Mesendoderm (in vitro differentiated cells): ENCODE measurements at regions not wholly inside any gene's neighbourhood (a gene's known extent, or its start where the extent isn't known, plus 50 kb on each side); places are given as distances from the start of the nearest gene placed in this dataset.

Experiments used
- DNase-seq: peaks from one replicate; pipeline ENCODE4 v3.0.0; 2013
- H2AK5ac ChIP-seq: 2 replicates; pipeline ENCODE4 v1.6.1; 2013; ENCODE audit warnings: low read length, inconsistent platforms
- H2BK120ac ChIP-seq: 2 replicates; pipeline ENCODE4 v1.6.1; 2013; ENCODE audit warnings: low read depth, mild to moderate bottlenecking, low read length, moderate library complexity, mixed read lengths
- H2BK15ac ChIP-seq: replicated peaks from 2 replicates; pipeline ENCODE4 v1.6.1; 2013; ENCODE audit warnings: low read depth, mild to moderate bottlenecking, moderate library complexity
- H2BK5ac ChIP-seq: 2 replicates; pipeline ENCODE4 v1.6.1; 2013; ENCODE audit warnings: low read length, inconsistent platforms
- H3K18ac ChIP-seq: 2 replicates; pipeline ENCODE4 v1.6.1; 2013; ENCODE audit warnings: mild to moderate bottlenecking, low read length, mixed read lengths
- H3K23ac ChIP-seq: one replicate; pipeline ENCODE4 v1.6.1; 2013; ENCODE audit warnings: low read length
- H3K27ac ChIP-seq: 2 replicates; pipeline ENCODE4 v1.5.1; 2013; ENCODE audit warnings: low read depth, mild to moderate bottlenecking, inconsistent platforms, low read length, moderate library complexity
- H3K27me3 ChIP-seq: 2 replicates; pipeline ENCODE4 v1.6.1; 2013; ENCODE audit warnings: low read length, control low read depth, mild to moderate bottlenecking, inconsistent platforms; ENCODE audit not compliant: insufficient read depth, poor library complexity
- H3K36me3 ChIP-seq: 2 replicates; pipeline ENCODE4 v1.6.1; 2013; ENCODE audit warnings: low read length, inconsistent platforms; ENCODE audit not compliant: control insufficient read depth, insufficient read depth
- H3K4ac ChIP-seq: one replicate; pipeline ENCODE4 v1.6.1; 2013; ENCODE audit warnings: low read depth, mild to moderate bottlenecking, low read length, moderate library complexity
- H3K4me1 ChIP-seq: 2 replicates; pipeline ENCODE4 v1.6.1; 2013; ENCODE audit warnings: low read depth, low read length, inconsistent platforms; ENCODE audit not compliant: control insufficient read depth
- H3K4me2 ChIP-seq: 2 replicates; pipeline ENCODE4 v1.6.1; 2013; ENCODE audit warnings: low read length
- H3K4me3 ChIP-seq: 2 replicates; pipeline ENCODE4 v1.5.1; 2013; ENCODE audit warnings: mild to moderate bottlenecking, low read length
- H3K56ac ChIP-seq: one replicate; pipeline ENCODE4 v1.6.1; 2013; ENCODE audit warnings: low read length
- H3K79me1 ChIP-seq: 2 replicates; pipeline ENCODE4 v1.6.1; 2013; ENCODE audit warnings: low read length, inconsistent platforms
- H3K79me2 ChIP-seq: 2 replicates; pipeline ENCODE4 v1.6.1; 2013; ENCODE audit warnings: mild to moderate bottlenecking, low read length; ENCODE audit not compliant: control insufficient read depth, insufficient read depth
- H3K9ac ChIP-seq: 2 replicates; pipeline ENCODE4 v1.6.1; 2013; ENCODE audit warnings: low read length, inconsistent platforms
- H4K5ac ChIP-seq: one replicate; pipeline ENCODE4 v1.6.1; 2013; ENCODE audit warnings: low read length
- H4K8ac ChIP-seq: one replicate; pipeline ENCODE4 v1.6.1; 2013; ENCODE audit warnings: low read depth, mild to moderate bottlenecking, control low read depth, low read length, moderate library complexity
- WGBS: extraction: QIAGEN DNeasy Blood & Tissue Kit; methylation state at CpG from one replicate; pipeline ENCODE4 v1.1.7; 2013; ENCODE audit warnings: low lambda C conversion rate, missing lambda C conversion rate; ENCODE audit not compliant: insufficient coverage; ENCODE audit errors: extremely low coverage; 5-methylcytosine and 5-hydroxymethylcytosine counted together

GRCh38 chrX:112306027-112306426 lies 223.5 kb upstream of the TRPC5 start:
- no peak overlapping the region for H4K8ac ChIP-seq
- H2BK120ac ChIP-seq = no peak overlapping the region
- no peak overlapping the region for H2BK5ac ChIP-seq
- no peak overlapping the region for H2AK5ac ChIP-seq
- H3K18ac ChIP-seq = no peak overlapping the region
- H3K56ac ChIP-seq = no peak overlapping the region
- H3K79me2 ChIP-seq = no peaks in the 10 kb centered on the region
- no peak overlapping the region for H2BK15ac ChIP-seq
- H3K4me3 ChIP-seq = no peak overlapping the region
- no peak overlapping the region for H3K4ac ChIP-seq
- no peak overlapping the region for H4K5ac ChIP-seq
- DNase-seq = no peak
- no peaks in the 10 kb centered on the region for H3K36me3 ChIP-seq
- H3K27me3 ChIP-seq = no peaks in the 10 kb centered on the region
- H3K23ac ChIP-seq = no peak overlapping the region
- WGBS = no CpG with 5 or more reads among the region's 3 CpGs
- no peaks in the 10 kb centered on the region for H3K79me1 ChIP-seq
- no peak overlapping the region for H3K4me2 ChIP-seq
- H3K27ac ChIP-seq = no peak overlapping the region
- H3K4me1 ChIP-seq = no peaks in the 10 kb centered on the region
- no peak overlapping the region for H3K9ac ChIP-seq

- no CpG with 5 or more reads among the region's 1 CpG for WGBS
- Histone ChIP-seq H2BK15ac (no peak overlapping the region), H3K36me3 (no peaks in the 10 kb centered on the region), H3K18ac (no peak overlapping the region), H3K23ac (no peak overlapping the region), H3K27me3 (no peaks in the 10 kb centered on the region), H3K4me2 (no peak overlapping the region), H2AK5ac (no peak overlapping the region), H3K4me1 (no peaks in the 10 kb centered on the region), H4K5ac (no peak overlapping the region), H3K79me1 (no peaks in the 10 kb centered on the region), H3K79me2 (no peaks in the 10 kb centered on the region), H2BK5ac (no peak overlapping the region), H4K8ac (no peak overlapping the region), H3K9ac (no peak overlapping the region), H2BK120ac (no peak overlapping the region), H3K4me3 (no peak overlapping the region), H3K56ac (no peak overlapping the region), H3K27ac (no peak overlapping the region), H3K4ac (no peak overlapping the region)
- DNase-seq = no peak
These were observed 197.4 kb upstream of the TRPC5 start for GRCh38 chrX:112279940-112280339.

- Histone ChIP-seq H2BK120ac (no peak overlapping the region), H3K4me2 (no peak overlapping the region), H2AK5ac (no peak overlapping the region), H3K27ac (no peak overlapping the region), H3K56ac (no peak overlapping the region), H3K79me2 (no peaks in the 10 kb centered on the region), H3K4me1 (no peaks in the 10 kb centered on the region), H3K18ac (no peak overlapping the region), H3K9ac (no peak overlapping the region), H3K79me1 (no peaks in the 10 kb centered on the region), H3K36me3 (no peaks in the 10 kb centered on the region), H3K27me3 (no peaks in the 10 kb centered on the region), H3K4me3 (no peak overlapping the region), H4K5ac (no peak overlapping the region), H3K23ac (no peak overlapping the region), H2BK15ac (no peak overlapping the region), H3K4ac (no peak overlapping the region), H4K8ac (no peak overlapping the region), H2BK5ac (no peak overlapping the region)
- DNase-seq = peak; percentile 40
- no CpG with 5 or more reads among the region's 2 CpGs for WGBS
These were observed 188.4 kb upstream of the TRPC5 start for GRCh38 chrX:112270991-112271390.

GRCh38 chrX:112266136-112266535 lies 183.6 kb upstream of the TRPC5 start:
- no peak overlapping the region for H3K4ac ChIP-seq
- no peak for DNase-seq
- no peak overlapping the region for H2BK15ac ChIP-seq
- no peak overlapping the region for H2BK120ac ChIP-seq
- no peak overlapping the region for H3K27ac ChIP-seq
- no peak overlapping the region for H3K9ac ChIP-seq
- no peaks in the 10 kb centered on the region for H3K27me3 ChIP-seq
- H3K18ac ChIP-seq = no peak overlapping the region
- H2AK5ac ChIP-seq = no peak overlapping the region
- no peak overlapping the region for H4K5ac ChIP-seq
- no CpG with 5 or more reads among the region's 2 CpGs for WGBS
- no peak overlapping the region for H3K56ac ChIP-seq
- no peaks in the 10 kb centered on the region for H3K4me1 ChIP-seq
- H3K36me3 ChIP-seq = no peaks in the 10 kb centered on the region
- H3K79me2 ChIP-seq = no peaks in the 10 kb centered on the region
- no peak overlapping the region for H3K23ac ChIP-seq
- H2BK5ac ChIP-seq = no peak overlapping the region
- H3K4me2 ChIP-seq = no peak overlapping the region
- H4K8ac ChIP-seq = no peak overlapping the region
- H3K4me3 ChIP-seq = no peak overlapping the region
- H3K79me1 ChIP-seq = no peaks in the 10 kb centered on the region

GRCh38 chrX:112259375-112259774 lies 176.8 kb upstream of the TRPC5 start:
- no peak overlapping the region for H2AK5ac ChIP-seq
- no peak overlapping the region for H3K23ac ChIP-seq
- no peaks in the 10 kb centered on the region for H3K36me3 ChIP-seq
- no peaks in the 10 kb centered on the region for H3K79me2 ChIP-seq
- no peak overlapping the region for H3K9ac ChIP-seq
- no peak overlapping the region for H3K4me2 ChIP-seq
- H3K18ac ChIP-seq = no peak overlapping the region
- H2BK120ac ChIP-seq = no peak overlapping the region
- no peak overlapping the region for H3K4me3 ChIP-seq
- no peak overlapping the region for H4K8ac ChIP-seq
- no CpG with 5 or more reads among the region's 3 CpGs for WGBS
- no peak overlapping the region for H4K5ac ChIP-seq
- H3K4ac ChIP-seq = no peak overlapping the region
- no peak overlapping the region for H3K27ac ChIP-seq
- no peak overlapping the region for H2BK5ac ChIP-seq
- no peaks in the 10 kb centered on the region for H3K27me3 ChIP-seq
- no peak overlapping the region for H2BK15ac ChIP-seq
- no peaks in the 10 kb centered on the region for H3K79me1 ChIP-seq
- H3K4me1 ChIP-seq = no peaks in the 10 kb centered on the region
- H3K56ac ChIP-seq = no peak overlapping the region
- no peak for DNase-seq

- Histone ChIP-seq H2BK120ac (no peak overlapping the region), H3K27me3 (no peaks in the 10 kb centered on the region), H3K4me1 (no peaks in the 10 kb centered on the region), H3K79me1 (no peaks in the 10 kb centered on the region), H2AK5ac (no peak overlapping the region), H3K4ac (no peak overlapping the region), H4K5ac (no peak overlapping the region), H3K27ac (no peak overlapping the region), H3K4me2 (no peak overlapping the region), H2BK15ac (no peak overlapping the region), H3K4me3 (no peak overlapping the region), H3K36me3 (no peaks in the 10 kb centered on the region), H3K9ac (no peak overlapping the region), H4K8ac (no peak overlapping the region), H3K56ac (no peak overlapping the region), H3K18ac (no peak overlapping the region), H3K79me2 (no peaks in the 10 kb centered on the region), H3K23ac (no peak overlapping the region), H2BK5ac (no peak overlapping the region)
- no CpG with 5 or more reads among the region's 2 CpGs for WGBS
- no peak for DNase-seq
These were observed 172.3 kb upstream of the TRPC5 start for GRCh38 chrX:112254896-112255295.
